ENCODE measurements at regions not wholly inside any gene's neighbourhood (a gene's known extent, or its start where the extent isn't known, plus 50 kb on each side); places are given as distances from the start of the nearest gene placed in this dataset.

DNA sequence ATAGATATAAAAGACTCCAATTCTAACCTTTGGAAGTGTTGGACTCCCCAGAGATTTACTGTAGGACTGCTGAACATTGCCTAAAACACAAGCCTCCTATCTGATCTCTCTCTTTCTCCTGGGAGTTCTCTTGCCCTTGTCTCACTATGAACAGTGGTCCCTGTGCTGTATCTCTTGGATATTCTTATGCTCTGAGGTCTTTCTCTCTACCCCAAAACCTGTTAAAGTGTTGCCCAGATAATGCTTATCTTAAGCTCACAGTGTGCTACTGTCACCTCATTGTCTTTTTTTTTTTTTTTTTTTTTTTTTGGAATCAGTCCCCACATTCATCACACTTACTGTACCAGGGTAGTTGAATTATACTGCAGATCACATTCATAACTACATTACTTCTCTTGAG is 131.0 kb upstream of the CBLB start:
- TF ChIP-seq, protein P1, sequence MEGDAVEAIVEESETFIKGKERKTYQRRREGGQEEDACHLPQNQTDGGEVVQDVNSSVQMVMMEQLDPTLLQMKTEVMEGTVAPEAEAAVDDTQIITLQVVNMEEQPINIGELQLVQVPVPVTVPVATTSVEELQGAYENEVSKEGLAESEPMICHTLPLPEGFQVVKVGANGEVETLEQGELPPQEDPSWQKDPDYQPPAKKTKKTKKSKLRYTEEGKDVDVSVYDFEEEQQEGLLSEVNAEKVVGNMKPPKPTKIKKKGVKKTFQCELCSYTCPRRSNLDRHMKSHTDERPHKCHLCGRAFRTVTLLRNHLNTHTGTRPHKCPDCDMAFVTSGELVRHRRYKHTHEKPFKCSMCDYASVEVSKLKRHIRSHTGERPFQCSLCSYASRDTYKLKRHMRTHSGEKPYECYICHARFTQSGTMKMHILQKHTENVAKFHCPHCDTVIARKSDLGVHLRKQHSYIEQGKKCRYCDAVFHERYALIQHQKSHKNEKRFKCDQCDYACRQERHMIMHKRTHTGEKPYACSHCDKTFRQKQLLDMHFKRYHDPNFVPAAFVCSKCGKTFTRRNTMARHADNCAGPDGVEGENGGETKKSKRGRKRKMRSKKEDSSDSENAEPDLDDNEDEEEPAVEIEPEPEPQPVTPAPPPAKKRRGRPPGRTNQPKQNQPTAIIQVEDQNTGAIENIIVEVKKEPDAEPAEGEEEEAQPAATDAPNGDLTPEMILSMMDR (conservative IDR thresholded peaks at IDR 0.05 in 1 of 2, IDR thresholded peaks at IDR 0.05 in 1 of 2; ENCODE audit: extremely low read depth in 1 of 2, insufficient read depth in 1 of 2, low read depth in 1 of 2, low read length in 2 of 2), result no peak
- TF ChIP-seq EZH2 (IDR thresholded peaks at IDR 0.05; ENCODE audit: borderline replicate concordance, low read length), result no peak

All from mammary epithelial cell (primary cell).